WTC11 (cell line): ENCODE measurements at regions not wholly inside any gene's neighbourhood (a gene's known extent, or its start where the extent isn't known, plus 50 kb on each side); places are given as distances from the start of the nearest gene placed in this dataset.

Source experiments
- ATAC-seq: fragments of 200-7000 bp; cut with Tn5 transposase; 2 replicates; pipeline ENCODE4 v1.10.0; 2021; ENCODE audit warnings: mild to moderate bottlenecking, moderate library complexity
- CTCF ChIA-PET: fragments of 300-600 bp; sonication (Branson Sonifier 250); formaldehyde crosslinking; loops from one replicate; lab custom pipeline; 2021; ENCODE audit warnings: antibody characterized with exemption; lab: Charles Lee
- POLR2A ChIA-PET: fragments of 350-600 bp; sonication (Branson Sonifier 250); formaldehyde crosslinking; loops from one replicate; lab custom pipeline; 2021; ENCODE audit warnings: antibody characterized with exemption; lab: Charles Lee
- DNase-seq: peaks from one replicate; pipeline ENCODE4 v3.0.0; 2021; ENCODE audit warnings: low spot score
- H3K27ac Mint-ChIP-seq: 2 replicates; pipeline ENCODE4 v1.8.0; 2021; ENCODE audit warnings: mixed read lengths
- H3K27me3 Mint-ChIP-seq: 2 replicates; pipeline ENCODE4 v1.8.0; 2021; ENCODE audit warnings: low read depth, mild to moderate bottlenecking, moderate library complexity, mixed read lengths
- H3K36me3 Mint-ChIP-seq: 2 replicates; pipeline ENCODE4 v1.8.0; 2021; ENCODE audit warnings: mixed read lengths
- H3K4me1 Mint-ChIP-seq: 2 replicates; pipeline ENCODE4 v1.8.0; 2022; ENCODE audit warnings: mixed read lengths
- H3K4me3 Mint-ChIP-seq: 2 replicates; pipeline ENCODE4 v1.8.0; 2021; ENCODE audit warnings: mild to moderate bottlenecking, moderate library complexity, mixed read lengths
- H3K9me3 Mint-ChIP-seq: 2 replicates; pipeline ENCODE4 v1.8.0; 2021; ENCODE audit warnings: mixed read lengths
- AFF4 ChIP-seq: sonication (generic); formaldehyde crosslinking; IDR thresholded peaks from 2 replicates; pipeline ENCODE4 v1.8.1; 2023; ENCODE audit warnings: mild to moderate bottlenecking, missing genetic modification reagents, borderline replicate concordance
- ATF2 ChIP-seq: sonication (generic); formaldehyde crosslinking; IDR thresholded peaks from 2 replicates; pipeline ENCODE4 v1.8.1; 2022; ENCODE audit warnings: low read depth, missing genetic modification reagents, borderline replicate concordance
- CBFB ChIP-seq: sonication (generic); formaldehyde crosslinking; IDR thresholded peaks from 2 replicates; pipeline ENCODE4 v1.8.1; 2022; ENCODE audit warnings: mild to moderate bottlenecking, low read depth, missing genetic modification reagents
- E2F5 ChIP-seq: sonication (generic); formaldehyde crosslinking; IDR thresholded peaks from 2 replicates; pipeline ENCODE4 v1.8.1; 2022; ENCODE audit warnings: mild to moderate bottlenecking, moderate library complexity, missing genetic modification reagents
- ESRRA ChIP-seq: sonication (generic); formaldehyde crosslinking; IDR thresholded peaks from 2 replicates; pipeline ENCODE4 v1.8.1; 2022; ENCODE audit warnings: mild to moderate bottlenecking, missing genetic modification reagents, borderline replicate concordance
- FOXP1 ChIP-seq: sonication (generic); formaldehyde crosslinking; IDR thresholded peaks from 2 replicates; pipeline ENCODE4 v1.8.0; 2022; ENCODE audit warnings: missing genetic modification reagents, mild to moderate bottlenecking, moderate library complexity, borderline replicate concordance
- FOXP4 ChIP-seq: sonication (generic); formaldehyde crosslinking; IDR thresholded peaks from 2 replicates; pipeline ENCODE4 v1.8.0; 2022; ENCODE audit warnings: mild to moderate bottlenecking, missing genetic modification reagents
- GABPB1 ChIP-seq: sonication (generic); formaldehyde crosslinking; IDR thresholded peaks from 2 replicates; pipeline ENCODE4 v1.8.1; 2023; ENCODE audit warnings: mild to moderate bottlenecking, missing genetic modification reagents
- GRHL2 ChIP-seq: fragments of 250-450 bp; sonication (Bioruptor Pico); IDR thresholded peaks from 2 replicates; pipeline ENCODE4 v1.8.0; 2022; ENCODE audit warnings: mild to moderate bottlenecking, moderate library complexity; ENCODE audit not compliant: insufficient replicate concordance, severe bottlenecking
- JAZF1 ChIP-seq: fragments of 250-450 bp; sonication (Bioruptor Pico); IDR thresholded peaks from 2 replicates; pipeline ENCODE4 v1.9.0; 2021; ENCODE audit warnings: moderate library complexity, mild to moderate bottlenecking, inconsistent platforms
- NFYB ChIP-seq: sonication (generic); formaldehyde crosslinking; conservative IDR thresholded peaks from 2 replicates; pipeline ENCODE4 v1.8.0; 2022; ENCODE audit warnings: low read depth, missing genetic modification reagents
- TEAD1 ChIP-seq: sonication (generic); formaldehyde crosslinking; IDR thresholded peaks from 2 replicates; pipeline ENCODE4 v1.8.0; 2022; ENCODE audit warnings: mild to moderate bottlenecking, missing genetic modification reagents
- ZNF232 ChIP-seq: sonication (generic); formaldehyde crosslinking; IDR thresholded peaks from 2 replicates; pipeline ENCODE4 v1.8.0; 2022; ENCODE audit warnings: mild to moderate bottlenecking, missing genetic modification reagents
- ZNF416 ChIP-seq: fragments of 250-450 bp; sonication (Bioruptor Pico); IDR thresholded peaks from 2 replicates; pipeline ENCODE4 v1.9.0; 2021; ENCODE audit warnings: mild to moderate bottlenecking, inconsistent platforms
- ZNF512 ChIP-seq: sonication (generic); formaldehyde crosslinking; IDR thresholded peaks from 2 replicates; pipeline ENCODE4 v1.8.1; 2022; ENCODE audit warnings: missing genetic modification reagents, borderline replicate concordance
- TF ChIP-seq, protein P1 (sequence below): sonication (generic); formaldehyde crosslinking; IDR thresholded peaks from 2 replicates; pipeline ENCODE4 v1.8.1; 2023; ENCODE audit warnings: mild to moderate bottlenecking, missing genetic modification reagents, moderate library complexity
- TF ChIP-seq, protein P2 (sequence below): fragments of 250-450 bp; sonication (Bioruptor Pico); IDR thresholded peaks from 2 replicates; pipeline ENCODE4 v1.9.0; 2021; ENCODE audit warnings: mild to moderate bottlenecking
- TF ChIP-seq, protein P3 (sequence below): sonication (generic); formaldehyde crosslinking; IDR thresholded peaks from 2 replicates; pipeline ENCODE4 v1.8.1; 2022; ENCODE audit warnings: mild to moderate bottlenecking, missing genetic modification reagents, moderate library complexity, borderline replicate concordance

GRCh38 chr2:122315306-122315705 is 559.9 kb downstream of the TSN start (continued):
- TF ChIP-seq TEAD1 (CRISPR knock-in tag) (no peak), GABPB1 (CRISPR knock-in tag) (no peak), E2F5 (CRISPR knock-in tag) (no peak), ZNF512 (CRISPR knock-in tag) (no peak), CBFB (CRISPR knock-in tag) (no peak), ATF2 (CRISPR knock-in tag) (no peak), ZNF416 (no peak), JAZF1 (no peak)
- TF ChIP-seq, protein P1, sequence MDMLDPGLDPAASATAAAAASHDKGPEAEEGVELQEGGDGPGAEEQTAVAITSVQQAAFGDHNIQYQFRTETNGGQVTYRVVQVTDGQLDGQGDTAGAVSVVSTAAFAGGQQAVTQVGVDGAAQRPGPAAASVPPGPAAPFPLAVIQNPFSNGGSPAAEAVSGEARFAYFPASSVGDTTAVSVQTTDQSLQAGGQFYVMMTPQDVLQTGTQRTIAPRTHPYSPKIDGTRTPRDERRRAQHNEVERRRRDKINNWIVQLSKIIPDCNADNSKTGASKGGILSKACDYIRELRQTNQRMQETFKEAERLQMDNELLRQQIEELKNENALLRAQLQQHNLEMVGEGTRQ (CRISPR knock-in tag) = no peak

- no peak for TF ChIP-seq ZNF232
- TF ChIP-seq, protein P2, sequence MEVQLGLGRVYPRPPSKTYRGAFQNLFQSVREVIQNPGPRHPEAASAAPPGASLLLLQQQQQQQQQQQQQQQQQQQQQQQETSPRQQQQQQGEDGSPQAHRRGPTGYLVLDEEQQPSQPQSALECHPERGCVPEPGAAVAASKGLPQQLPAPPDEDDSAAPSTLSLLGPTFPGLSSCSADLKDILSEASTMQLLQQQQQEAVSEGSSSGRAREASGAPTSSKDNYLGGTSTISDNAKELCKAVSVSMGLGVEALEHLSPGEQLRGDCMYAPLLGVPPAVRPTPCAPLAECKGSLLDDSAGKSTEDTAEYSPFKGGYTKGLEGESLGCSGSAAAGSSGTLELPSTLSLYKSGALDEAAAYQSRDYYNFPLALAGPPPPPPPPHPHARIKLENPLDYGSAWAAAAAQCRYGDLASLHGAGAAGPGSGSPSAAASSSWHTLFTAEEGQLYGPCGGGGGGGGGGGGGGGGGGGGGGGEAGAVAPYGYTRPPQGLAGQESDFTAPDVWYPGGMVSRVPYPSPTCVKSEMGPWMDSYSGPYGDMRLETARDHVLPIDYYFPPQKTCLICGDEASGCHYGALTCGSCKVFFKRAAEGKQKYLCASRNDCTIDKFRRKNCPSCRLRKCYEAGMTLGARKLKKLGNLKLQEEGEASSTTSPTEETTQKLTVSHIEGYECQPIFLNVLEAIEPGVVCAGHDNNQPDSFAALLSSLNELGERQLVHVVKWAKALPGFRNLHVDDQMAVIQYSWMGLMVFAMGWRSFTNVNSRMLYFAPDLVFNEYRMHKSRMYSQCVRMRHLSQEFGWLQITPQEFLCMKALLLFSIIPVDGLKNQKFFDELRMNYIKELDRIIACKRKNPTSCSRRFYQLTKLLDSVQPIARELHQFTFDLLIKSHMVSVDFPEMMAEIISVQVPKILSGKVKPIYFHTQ (CRISPR knock-in tag) = no peak
- TF ChIP-seq, protein P3, sequence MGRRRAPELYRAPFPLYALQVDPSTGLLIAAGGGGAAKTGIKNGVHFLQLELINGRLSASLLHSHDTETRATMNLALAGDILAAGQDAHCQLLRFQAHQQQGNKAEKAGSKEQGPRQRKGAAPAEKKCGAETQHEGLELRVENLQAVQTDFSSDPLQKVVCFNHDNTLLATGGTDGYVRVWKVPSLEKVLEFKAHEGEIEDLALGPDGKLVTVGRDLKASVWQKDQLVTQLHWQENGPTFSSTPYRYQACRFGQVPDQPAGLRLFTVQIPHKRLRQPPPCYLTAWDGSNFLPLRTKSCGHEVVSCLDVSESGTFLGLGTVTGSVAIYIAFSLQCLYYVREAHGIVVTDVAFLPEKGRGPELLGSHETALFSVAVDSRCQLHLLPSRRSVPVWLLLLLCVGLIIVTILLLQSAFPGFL (CRISPR knock-in tag) = no peak
- TF ChIP-seq GRHL2 = no peak
- TF ChIP-seq FOXP4 (CRISPR knock-in tag) = no peak
- no peak for TF ChIP-seq JAZF1
- TF ChIP-seq NFYB (CRISPR knock-in tag) = no peak
- no peak for TF ChIP-seq TEAD1 (CRISPR knock-in tag)
- no peak for TF ChIP-seq AFF4 (CRISPR knock-in tag)
- TF ChIP-seq FOXP1 (CRISPR knock-in tag) = no peak
- no peak for TF ChIP-seq ESRRA
- TF ChIP-seq, all 79 proteins: peak for 0
- no peak overlapping the region for H3K4me3 Mint-ChIP-seq
- POLR2A ChIA-PET = no interaction called here
- H3K27ac Mint-ChIP-seq = no peak overlapping the region
- CTCF ChIA-PET = no interaction called here
- H3K36me3 Mint-ChIP-seq = no peaks in the 10 kb centered on the region
- ATAC-seq = no peak
- DNase-seq = no peak
- peaks cover 8% of the 10 kb centered on the region; the same call in 1 of the 2 replicates for H3K4me1 Mint-ChIP-seq
- H3K9me3 Mint-ChIP-seq = peaks cover 18% of the 10 kb centered on the region
- H3K27me3 Mint-ChIP-seq = no peaks in the 10 kb centered on the region
Measured at GRCh38 chr2:122319539-122320132, 564.2 kb downstream of the TSN start.
